ENCODE measurements at regions not wholly inside any gene's neighbourhood (a gene's known extent, or its start where the extent isn't known, plus 50 kb on each side); places are given as distances from the start of the nearest gene placed in this dataset.

GRCh38 chr18:6465281-6465680 lies 50.6 kb upstream of the L3MBTL4 start:
- DNase-seq (ENCODE audit: low spot score), result no peak

GRCh38 chr18:6476190-6476589 lies 61.5 kb upstream of the L3MBTL4 start:
- DNase-seq (ENCODE audit: low spot score), result no peak

- DNase-seq (ENCODE audit: low spot score), result no peak
These were observed 62.2 kb upstream of the L3MBTL4 start for GRCh38 chr18:6476880-6477279.

- no peak for DNase-seq (ENCODE audit: low spot score)
These were observed 63.4 kb upstream of the L3MBTL4 start for GRCh38 chr18:6478121-6478520.

GRCh38 chr18:6479699-6480098 lies 65.0 kb upstream of the L3MBTL4 start:
- no peak for DNase-seq (ENCODE audit: low spot score)

GRCh38 chr18:6482198-6482977 lies 67.7 kb upstream of the L3MBTL4 start:
- no peak for DNase-seq (ENCODE audit: low spot score)

GRCh38 chr18:6484659-6485058 lies 69.9 kb upstream of the L3MBTL4 start:
- DNase-seq (ENCODE audit: low spot score), result no peak

GRCh38 chr18:6486313-6486712 lies 71.6 kb upstream of the L3MBTL4 start:
- no peak for DNase-seq (ENCODE audit: low spot score)

GRCh38 chr18:6486764-6487426 lies 72.2 kb upstream of the L3MBTL4 start:
- DNase-seq (ENCODE audit: low spot score), result no peak

- no peak for DNase-seq (ENCODE audit: low spot score)
These were observed 73.3 kb upstream of the L3MBTL4 start for GRCh38 chr18:6487968-6488367.

- DNase-seq (ENCODE audit: low spot score), result no peak
These were observed 74.2 kb upstream of the L3MBTL4 start for GRCh38 chr18:6488956-6489355.

GRCh38 chr18:6489977-6490376 lies 75.3 kb upstream of the L3MBTL4 start:
- no peak for DNase-seq (ENCODE audit: low spot score)

GRCh38 chr18:6493194-6493593 lies 78.5 kb upstream of the L3MBTL4 start:
- DNase-seq (ENCODE audit: low spot score), result no peak

- DNase-seq (ENCODE audit: low spot score), result no peak
These were observed 80.8 kb upstream of the L3MBTL4 start for GRCh38 chr18:6495536-6495935.

- no peak for DNase-seq (ENCODE audit: low spot score)
These were observed 82.8 kb upstream of the L3MBTL4 start for GRCh38 chr18:6497543-6497942.

- DNase-seq (ENCODE audit: low spot score), result no peak
These were observed 83.7 kb upstream of the L3MBTL4 start for GRCh38 chr18:6498289-6498856.

- no peak for DNase-seq (ENCODE audit: low spot score)
These were observed 90.1 kb upstream of the L3MBTL4 start for GRCh38 chr18:6504605-6505497.

- no peak for DNase-seq (ENCODE audit: low spot score)
These were observed 90.8 kb upstream of the L3MBTL4 start for GRCh38 chr18:6505498-6505875.

GRCh38 chr18:6509417-6509816 lies 94.7 kb upstream of the L3MBTL4 start:
- DNase-seq (ENCODE audit: low spot score), result no peak

- DNase-seq (ENCODE audit: low spot score), result no peak
These were observed 95.1 kb upstream of the L3MBTL4 start for GRCh38 chr18:6509832-6510231.

- no peak for DNase-seq (ENCODE audit: low spot score)
These were observed 106.2 kb upstream of the L3MBTL4 start for GRCh38 chr18:6520901-6521300.

GRCh38 chr18:6521803-6522418 lies 107.2 kb upstream of the L3MBTL4 start:
- DNase-seq (ENCODE audit: low spot score), result peak; percentile 85

All from HT-29 (cell line).